Stimulated activated naive CD4-positive, alpha-beta T cell treated with Interleukin-2 at 50 U/mL for 16 hours (primary cell): ENCODE measurements at regions not wholly inside any gene's neighbourhood (a gene's known extent, or its start where the extent isn't known, plus 50 kb on each side); places are given as distances from the start of the nearest gene placed in this dataset.

Source experiments
- DNase-seq: peaks from one replicate; lab custom pipeline; 2025; lab: John Stamatoyannopoulos, UW

GRCh38 chrX:69362856-69363255, 141.3 kb upstream of the NALF2 start:
- DNase-seq: no peak

GRCh38 chrX:69362354-69362753, 141.8 kb upstream of the NALF2 start:
- DNase-seq: no peak

- no peak for DNase-seq
These were observed 142.7 kb upstream of the NALF2 start for GRCh38 chrX:69361311-69361845.

- no peak for DNase-seq
These were observed 146.8 kb upstream of the NALF2 start for GRCh38 chrX:69357317-69357716.

DNA sequence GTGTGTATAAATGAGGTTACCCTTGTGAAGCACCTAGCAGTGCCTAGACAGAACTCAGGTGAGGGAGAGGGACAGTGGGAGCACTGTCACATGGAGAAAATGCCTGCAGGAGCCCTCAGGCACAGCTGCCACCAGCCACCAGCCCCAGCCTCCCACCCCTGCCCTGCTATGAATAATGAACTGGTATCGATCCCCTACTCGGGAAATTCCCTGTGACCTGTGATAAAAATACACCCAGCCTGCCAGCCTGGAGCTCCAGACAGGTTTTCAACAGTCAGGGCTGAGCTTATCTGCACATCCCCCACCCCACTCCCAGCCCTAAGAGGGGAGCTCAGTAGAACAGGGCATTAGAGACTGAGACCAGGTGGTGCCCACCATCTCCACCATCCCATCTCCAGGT, 159.6 kb upstream of the PJA1 start:
- no peak for DNase-seq

GRCh38 chrX:69323786-69324720, 158.8 kb upstream of the PJA1 start:
- DNase-seq: no peak

DNA sequence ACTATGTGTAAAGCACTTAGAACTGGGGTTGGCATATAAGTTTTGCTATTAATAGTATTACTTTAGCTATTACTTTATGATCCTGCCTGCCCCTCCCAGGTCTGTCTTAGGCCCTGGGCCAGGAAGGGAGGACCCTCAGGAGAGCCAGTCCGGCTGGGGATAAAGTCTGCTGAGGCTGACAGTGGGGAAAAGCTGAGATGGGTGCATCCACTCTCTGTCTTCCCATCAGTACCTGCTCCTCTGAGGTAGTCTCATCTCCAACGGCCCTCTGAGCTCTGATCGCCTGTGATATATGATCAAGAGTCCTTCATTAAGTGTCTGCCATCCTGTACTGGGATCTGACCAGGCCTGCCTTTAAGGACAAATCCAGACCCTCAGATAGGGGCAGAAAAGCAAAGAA, 156.5 kb upstream of the PJA1 start:
- no peak for DNase-seq

- DNase-seq: no peak
These were observed 155.9 kb upstream of the PJA1 start for GRCh38 chrX:69321006-69321655.

DNA sequence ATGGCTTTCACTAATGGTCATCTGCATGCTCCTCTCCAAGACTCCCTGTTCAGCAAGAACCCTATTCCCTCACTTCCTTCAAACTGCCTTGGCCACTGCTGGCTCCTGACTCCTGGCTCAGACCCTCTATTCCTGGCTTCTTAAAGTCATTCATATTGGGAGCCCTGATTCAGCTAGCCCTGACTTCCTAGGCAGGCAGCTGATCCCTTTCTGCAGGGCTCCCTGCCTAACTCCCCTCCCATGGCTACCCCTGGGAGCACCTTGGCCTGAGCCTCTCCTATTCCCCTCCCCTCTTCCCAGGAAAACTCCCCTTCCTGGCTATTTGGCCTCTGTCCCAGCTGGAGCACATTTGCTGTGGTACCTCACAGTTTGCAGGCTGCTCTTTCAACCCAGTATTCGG, 154.9 kb upstream of the PJA1 start:
- no peak for DNase-seq

- no peak for DNase-seq
These were observed 154.1 kb upstream of the PJA1 start for GRCh38 chrX:69319376-69319775.

- no peak for DNase-seq
These were observed 153.5 kb upstream of the PJA1 start for GRCh38 chrX:69318651-69319340.

DNA sequence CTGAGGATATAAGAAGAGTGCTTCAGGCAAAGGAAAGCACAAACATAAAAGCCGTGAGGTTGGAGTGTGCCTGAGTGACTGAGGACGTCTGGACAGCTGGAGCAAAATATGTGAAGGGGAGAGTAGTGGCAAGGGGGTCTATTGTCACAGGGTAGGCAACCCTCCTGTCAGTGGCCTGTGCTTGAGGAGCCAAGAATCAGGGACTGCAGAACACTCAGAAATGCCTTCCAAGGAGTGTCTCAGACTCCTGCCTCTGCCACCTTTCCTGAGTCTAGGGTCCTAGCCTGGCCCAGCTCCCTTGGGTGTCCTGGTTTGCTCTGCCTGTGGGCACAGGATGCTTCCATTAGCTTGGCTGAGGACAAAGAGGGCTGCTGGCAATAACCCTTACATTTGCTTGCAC, 152.5 kb upstream of the PJA1 start:
- no peak for DNase-seq

- DNase-seq: no peak
These were observed 149.4 kb upstream of the PJA1 start for GRCh38 chrX:69314436-69315348.

DNA sequence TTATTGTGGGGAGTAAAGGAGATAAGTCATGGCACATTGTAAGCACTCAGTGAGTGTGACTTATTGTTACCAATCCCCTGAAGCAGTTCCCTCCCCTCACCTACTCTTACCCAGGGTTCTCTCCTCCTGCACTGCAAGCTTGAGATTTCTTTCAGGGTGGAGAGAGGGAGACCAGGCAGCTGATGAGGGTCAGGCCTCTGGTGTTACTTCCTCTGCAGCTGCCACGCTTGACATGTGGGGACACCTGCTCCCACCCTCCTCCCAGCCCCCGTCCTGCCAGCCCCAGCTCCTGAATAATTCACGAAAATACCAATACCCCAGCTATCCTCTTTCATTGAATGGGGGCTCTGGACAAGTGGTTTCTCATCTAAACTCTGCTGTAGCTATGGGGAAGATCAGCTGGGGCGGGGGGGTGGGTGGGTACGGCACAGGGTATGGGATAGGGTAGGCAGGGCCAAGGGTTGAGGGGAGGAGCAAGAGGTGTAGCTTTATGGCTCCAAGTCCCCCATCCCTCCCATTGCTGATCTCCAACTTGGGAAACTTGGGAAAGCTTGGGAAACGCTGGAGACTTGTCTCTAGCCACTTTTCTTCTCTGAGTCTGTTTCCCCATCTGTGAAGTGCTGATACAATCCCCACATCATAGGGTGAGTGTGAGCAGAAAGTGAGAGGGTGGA, 148.5 kb upstream of the PJA1 start:
- DNase-seq: no peak

DNA sequence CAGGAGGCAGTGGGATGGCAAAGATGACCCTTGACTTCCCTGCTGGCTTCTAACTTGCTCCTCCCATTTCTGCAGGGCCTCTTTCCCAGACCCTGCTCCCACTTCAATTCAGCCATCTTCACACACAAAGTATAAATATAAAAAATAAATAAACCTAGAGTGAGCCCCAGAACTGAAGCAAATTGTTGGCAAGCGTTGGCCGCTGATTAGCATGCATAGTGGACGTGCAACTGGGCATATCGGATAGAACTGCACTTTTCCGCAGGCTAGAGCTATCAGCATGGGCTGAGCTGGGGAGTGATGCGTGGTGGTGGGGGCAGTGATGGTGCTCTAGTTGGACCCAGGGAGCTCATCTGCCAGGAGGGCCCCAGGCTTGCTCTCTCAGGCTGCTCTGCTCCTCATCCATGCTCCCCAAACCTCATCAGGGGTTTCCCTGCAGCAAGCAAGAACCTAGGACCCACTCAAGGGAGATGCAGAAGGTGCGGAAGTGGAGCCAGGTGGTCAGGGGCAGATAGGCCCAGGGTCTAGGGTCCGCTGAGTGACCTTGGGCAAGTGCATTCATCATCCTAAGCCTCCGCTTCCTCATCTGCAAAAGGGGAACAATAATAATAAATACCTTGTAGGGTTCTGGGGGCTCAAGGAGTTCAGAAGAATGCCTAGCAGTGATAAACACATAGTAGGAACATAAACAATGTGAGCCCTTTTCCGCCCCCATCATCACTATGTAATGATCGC, 146.8 kb upstream of the PJA1 start:
- no peak for DNase-seq

DNA sequence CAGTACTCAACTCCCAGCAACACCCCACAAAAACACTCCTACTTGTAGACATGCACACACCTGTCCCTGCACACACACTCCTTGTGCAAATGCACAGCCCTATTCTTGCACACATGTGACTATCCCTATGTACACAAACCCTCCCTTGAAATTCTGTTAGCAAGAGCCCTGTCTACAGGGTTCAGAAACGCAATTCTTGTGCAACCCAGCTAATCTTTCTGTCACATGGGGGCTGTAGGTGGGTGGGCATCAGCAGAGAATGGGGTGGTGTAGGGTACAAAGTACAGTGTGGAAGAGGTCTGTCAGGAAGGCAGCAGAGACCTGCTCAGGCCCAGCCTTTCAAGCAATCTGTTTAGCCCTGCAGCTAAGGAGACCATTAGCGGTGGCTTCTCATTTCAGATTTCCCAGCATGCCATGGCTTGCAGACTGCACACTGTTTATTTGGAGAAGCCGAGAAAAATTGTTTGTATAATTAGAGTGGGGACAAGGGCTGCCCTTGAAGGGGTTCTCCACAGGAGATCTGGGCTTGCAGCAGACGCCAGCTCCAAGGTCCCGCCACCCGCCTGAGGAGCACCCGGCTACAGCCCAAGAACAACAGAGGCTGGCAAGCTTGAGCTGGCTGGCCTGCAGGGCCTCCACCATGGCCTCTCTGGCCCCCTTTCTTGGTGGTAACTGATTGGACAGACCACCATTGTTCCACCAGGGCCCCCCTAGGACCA, 144.0 kb upstream of the PJA1 start:
- DNase-seq: no peak

DNA sequence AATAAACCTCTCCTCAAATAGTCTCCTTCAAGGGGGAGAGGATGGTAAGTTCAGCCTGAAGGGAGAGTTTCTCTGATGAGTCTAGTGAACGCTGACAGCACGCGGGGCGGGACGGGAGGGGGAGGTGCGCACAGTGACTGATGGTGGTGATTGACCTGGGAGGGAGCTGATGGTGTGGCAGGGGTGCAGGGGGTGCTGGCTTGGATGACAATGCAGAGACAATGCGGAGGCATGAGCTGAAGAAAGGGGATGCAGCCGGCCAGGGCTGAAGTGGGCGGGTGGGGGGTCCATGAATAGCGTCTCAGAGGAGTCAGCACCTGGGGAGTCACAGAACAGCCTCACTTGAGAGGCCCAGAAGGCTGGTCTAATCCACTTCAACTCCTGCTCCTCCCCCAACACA, 142.5 kb upstream of the PJA1 start:
- no peak for DNase-seq

GRCh38 chrX:69307029-69307428, 141.8 kb upstream of the PJA1 start:
- no peak for DNase-seq

- no peak for DNase-seq
These were observed 140.8 kb upstream of the PJA1 start for GRCh38 chrX:69306063-69306404.
